ENCODE measurements at regions not wholly inside any gene's neighbourhood (a gene's known extent, or its start where the extent isn't known, plus 50 kb on each side); places are given as distances from the start of the nearest gene placed in this dataset.
A peak's percentile ranks its signal among the peaks of the same experiment; 100 is the strongest.
"Not testable (repeated sequence)": the region's sequence is repeated elsewhere in the genome, so short reads cannot be mapped to it uniquely, and the experiment has no call there.

DNA sequence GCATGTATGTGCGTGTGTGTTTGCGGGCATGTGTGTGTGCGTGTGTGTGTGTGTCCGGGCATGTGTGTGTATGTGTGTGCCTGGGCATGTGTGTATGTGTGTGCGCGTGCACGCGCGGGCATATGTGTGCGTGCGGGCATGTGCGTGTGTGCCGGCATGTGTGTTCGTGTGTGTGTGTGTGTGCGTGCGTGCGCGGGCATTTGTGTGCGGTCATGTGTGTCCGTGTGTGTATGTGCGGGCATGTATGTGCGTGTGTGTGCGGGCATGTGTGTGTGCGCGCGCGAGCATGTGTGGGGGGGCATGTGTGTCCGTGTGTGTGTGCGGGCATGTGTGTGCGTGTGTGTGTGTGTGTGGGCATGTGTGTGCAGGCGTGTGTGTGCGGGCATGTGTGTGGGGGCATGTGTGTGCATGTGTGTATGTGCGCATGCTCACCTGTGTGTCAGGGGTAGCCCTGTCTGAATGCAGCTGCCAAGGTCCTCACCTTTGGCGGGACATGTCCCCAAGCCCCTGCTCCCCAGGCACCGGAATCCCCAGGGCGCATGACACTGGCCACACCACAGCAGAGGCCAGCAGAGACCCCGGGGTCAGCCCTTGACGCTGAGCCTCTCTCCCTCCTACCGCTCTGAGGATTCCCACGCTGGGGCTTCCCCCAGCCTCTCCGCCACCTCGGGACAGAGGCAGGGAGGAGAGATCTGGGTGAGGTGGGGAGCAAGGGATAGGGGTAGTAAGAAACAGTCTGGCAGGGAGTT lies 109.5 kb upstream of the NCOR2 start:
- DNase-seq (ENCODE audit: low read depth, low spot score), result no peak
- peak overlapping the region; percentile 42 for H3K9ac ChIP-seq (ENCODE audit: insufficient read length, low read depth)
- no peaks in the 10 kb centered on the region for H3K27me3 ChIP-seq (ENCODE audit: insufficient read depth, insufficient read length)
- H3K36me3 ChIP-seq (ENCODE audit: insufficient read depth, insufficient read length, low read length), result no peaks in the 10 kb centered on the region
- peaks cover 36% of the 10 kb centered on the region for H3K4me1 ChIP-seq (ENCODE audit: insufficient read depth, insufficient read length)
- H3K9me3 ChIP-seq (ENCODE audit: insufficient read depth, low read length), result no peaks in the 10 kb centered on the region
- TF ChIP-seq SUZ12 (IDR thresholded peaks at IDR 0.05; ENCODE audit: extremely low read depth, insufficient read depth, insufficient read length), result no peak
- no peak for TF ChIP-seq YY1 (IDR thresholded peaks at IDR 0.05; ENCODE audit: insufficient read depth, insufficient read length)
- TF ChIP-seq ZNF274 (IDR thresholded peaks at IDR 0.05; ENCODE audit: low read depth, low read length), result no peak
- H3K4me3 ChIP-seq (ENCODE audit: insufficient read length, low read depth), result no peak overlapping the region

GRCh38 chr12:124675881-124676713 lies 108.7 kb upstream of the NCOR2 start:
- no peak for TF ChIP-seq SUZ12 (IDR thresholded peaks at IDR 0.05; ENCODE audit: extremely low read depth, insufficient read depth, insufficient read length)
- no peak for TF ChIP-seq ZNF274 (IDR thresholded peaks at IDR 0.05; ENCODE audit: low read depth, low read length)
- no peak for TF ChIP-seq YY1 (IDR thresholded peaks at IDR 0.05; ENCODE audit: insufficient read depth, insufficient read length)
- DNase-seq (ENCODE audit: low read depth, low spot score), result no peak
- Histone ChIP-seq H3K9ac (ENCODE audit: insufficient read length, low read depth) (no peak overlapping the region), H3K4me1 (ENCODE audit: insufficient read depth, insufficient read length) (peaks cover 36% of the 10 kb centered on the region), H3K9me3 (ENCODE audit: insufficient read depth, low read length) (no peaks in the 10 kb centered on the region), H3K27me3 (ENCODE audit: insufficient read depth, insufficient read length) (no peaks in the 10 kb centered on the region), H3K36me3 (ENCODE audit: insufficient read depth, insufficient read length, low read length) (no peaks in the 10 kb centered on the region), H3K4me3 (ENCODE audit: insufficient read length, low read depth) (no peak overlapping the region)

DNA sequence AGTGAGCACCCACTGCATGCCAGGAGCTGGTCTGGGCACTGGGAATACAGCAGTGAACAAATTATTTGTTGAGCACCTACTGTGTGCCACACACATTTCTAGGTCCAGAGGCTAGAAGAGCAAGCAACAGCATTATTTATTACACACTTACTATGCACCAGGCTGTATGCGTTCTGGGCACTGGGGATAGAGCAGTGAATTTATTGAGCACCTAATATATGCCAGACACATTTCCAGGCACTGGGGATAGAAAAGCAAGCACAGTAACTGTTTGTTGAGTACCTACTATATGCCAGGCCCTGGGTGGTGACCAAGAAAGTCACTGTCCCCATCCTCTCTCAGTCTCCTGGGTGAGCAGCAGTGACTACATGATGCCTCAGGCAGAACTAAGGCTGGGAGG lies 107.5 kb upstream of the NCOR2 start:
- TF ChIP-seq YY1 (IDR thresholded peaks at IDR 0.05; ENCODE audit: insufficient read depth, insufficient read length) (no peak), ZNF274 (IDR thresholded peaks at IDR 0.05; ENCODE audit: low read depth, low read length) (no peak), SUZ12 (IDR thresholded peaks at IDR 0.05; ENCODE audit: extremely low read depth, insufficient read depth, insufficient read length) (no peak)
- H3K9me3 ChIP-seq (ENCODE audit: insufficient read depth, low read length), result no peaks in the 10 kb centered on the region
- H3K27me3 ChIP-seq (ENCODE audit: insufficient read depth, insufficient read length), result no peaks in the 10 kb centered on the region
- H3K4me3 ChIP-seq (ENCODE audit: insufficient read length, low read depth), result no peak overlapping the region
- no peak overlapping the region for H3K9ac ChIP-seq (ENCODE audit: insufficient read length, low read depth)
- H3K36me3 ChIP-seq (ENCODE audit: insufficient read depth, insufficient read length, low read length), result no peaks in the 10 kb centered on the region
- peaks cover 33% of the 10 kb centered on the region for H3K4me1 ChIP-seq (ENCODE audit: insufficient read depth, insufficient read length)
- no peak for DNase-seq (ENCODE audit: low read depth, low spot score)

DNA sequence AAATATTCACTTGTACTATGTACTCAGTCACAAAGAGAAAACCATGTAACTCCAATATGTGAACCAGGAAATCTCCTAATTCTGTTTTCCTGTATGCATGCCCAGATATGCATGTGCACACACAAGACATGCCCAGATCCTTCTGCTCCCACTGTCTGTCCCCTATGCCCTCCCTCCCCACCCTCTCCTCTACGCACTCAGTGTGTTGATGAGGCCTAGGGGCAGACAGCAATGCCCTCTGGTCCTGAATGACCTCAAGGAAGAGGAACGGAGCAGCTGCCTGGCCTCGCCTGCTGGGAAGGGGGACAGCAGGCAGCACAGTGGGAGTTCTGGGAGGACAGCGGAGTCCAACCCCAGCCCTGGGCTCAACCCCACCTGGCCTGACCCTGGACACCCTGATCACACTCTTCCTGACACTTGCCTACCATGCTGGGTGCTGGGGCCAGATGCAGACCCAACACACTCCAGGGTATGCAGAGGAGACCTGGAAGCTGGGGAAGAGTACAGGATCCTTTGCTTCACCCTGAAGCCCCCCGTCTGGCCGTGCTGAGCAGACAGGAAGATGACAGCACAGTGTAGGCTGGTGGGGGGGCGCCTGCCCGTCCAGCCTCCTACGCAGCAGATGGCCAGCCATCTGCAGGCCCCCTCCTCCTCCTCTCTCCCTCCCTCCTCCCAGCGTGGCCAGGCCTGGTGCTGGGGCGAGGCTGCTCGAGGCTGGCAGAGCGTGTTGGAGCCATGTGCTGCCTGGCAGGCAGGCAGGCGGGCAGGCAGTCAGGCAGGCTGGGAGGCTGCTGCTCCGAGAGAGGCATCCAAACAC lies 106.6 kb upstream of the NCOR2 start:
- no peaks in the 10 kb centered on the region for H3K36me3 ChIP-seq (ENCODE audit: insufficient read depth, insufficient read length, low read length)
- H3K9ac ChIP-seq (ENCODE audit: insufficient read length, low read depth), result no peak overlapping the region
- no peak for TF ChIP-seq SUZ12 (IDR thresholded peaks at IDR 0.05; ENCODE audit: extremely low read depth, insufficient read depth, insufficient read length)
- TF ChIP-seq YY1 (IDR thresholded peaks at IDR 0.05; ENCODE audit: insufficient read depth, insufficient read length), result no peak
- TF ChIP-seq ZNF274 (IDR thresholded peaks at IDR 0.05; ENCODE audit: low read depth, low read length), result no peak
- peaks cover 24% of the 10 kb centered on the region for H3K4me1 ChIP-seq (ENCODE audit: insufficient read depth, insufficient read length)
- no peak overlapping the region for H3K4me3 ChIP-seq (ENCODE audit: insufficient read length, low read depth)
- no peaks in the 10 kb centered on the region for H3K27me3 ChIP-seq (ENCODE audit: insufficient read depth, insufficient read length)
- no peak for DNase-seq (ENCODE audit: low read depth, low spot score)
- H3K9me3 ChIP-seq (ENCODE audit: insufficient read depth, low read length), result no peaks in the 10 kb centered on the region

GRCh38 chr12:124669271-124669721 lies 101.9 kb upstream of the NCOR2 start:
- not testable (repeated sequence) for H3K4me3 ChIP-seq (ENCODE audit: insufficient read length, low read depth); H3K4me1 ChIP-seq (ENCODE audit: insufficient read depth, insufficient read length); H3K9ac ChIP-seq (ENCODE audit: insufficient read length, low read depth); DNase-seq (ENCODE audit: low read depth, low spot score); H3K36me3 ChIP-seq (ENCODE audit: insufficient read depth, insufficient read length, low read length); H3K27me3 ChIP-seq (ENCODE audit: insufficient read depth, insufficient read length)
- peaks cover 17% of the 10 kb centered on the region for H3K9me3 ChIP-seq (ENCODE audit: insufficient read depth, low read length)

GRCh38 chr12:124668602-124669001 lies 101.2 kb upstream of the NCOR2 start:
- no peak overlapping the region for H3K4me3 ChIP-seq (ENCODE audit: insufficient read length, low read depth)
- H3K9me3 ChIP-seq (ENCODE audit: insufficient read depth, low read length), result peaks cover 18% of the 10 kb centered on the region
- H3K4me1 ChIP-seq (ENCODE audit: insufficient read depth, insufficient read length), result peaks cover 5% of the 10 kb centered on the region
- no peak for DNase-seq (ENCODE audit: low read depth, low spot score)
- H3K9ac ChIP-seq (ENCODE audit: insufficient read length, low read depth), result no peak overlapping the region
- H3K27me3 ChIP-seq (ENCODE audit: insufficient read depth, insufficient read length), result no peaks in the 10 kb centered on the region
- H3K36me3 ChIP-seq (ENCODE audit: insufficient read depth, insufficient read length, low read length), result no peaks in the 10 kb centered on the region
- no peak for TF ChIP-seq ZNF274 (IDR thresholded peaks at IDR 0.05; ENCODE audit: low read depth, low read length)
- TF ChIP-seq SUZ12 (IDR thresholded peaks at IDR 0.05; ENCODE audit: extremely low read depth, insufficient read depth, insufficient read length), result no peak
- no peak for TF ChIP-seq YY1 (IDR thresholded peaks at IDR 0.05; ENCODE audit: insufficient read depth, insufficient read length)
